Lung (tissue), 11 donors: ENCODE measurements at regions not wholly inside any gene's neighbourhood (a gene's known extent, or its start where the extent isn't known, plus 50 kb on each side); places are given as distances from the start of the nearest gene placed in this dataset.

ENCODE experiments used
- ATAC-seq: fragments of 200-7000 bp; cut with Tn5 transposase; one replicate; pipeline ENCODE4 v1.9.1; 2020; ENCODE audit warnings: moderate number of reproducible peaks; ENCODE audit not compliant: insufficient read depth, low FRiP score
- DNase-seq, 3 donors: peaks; one replicate each; pipeline ENCODE4 v3.0.0-alpha.2; 2013 to 2017
- H3K27ac ChIP-seq, 2 donors: one replicate each; pipeline ENCODE4 v1.5.1; 2013; ENCODE audit warnings: mild to moderate bottlenecking in 2 of 2, moderate library complexity in 2 of 2, control low read depth in 1 of 2, inconsistent platforms in 1 of 2, low read depth in 1 of 2, low read length in 1 of 2
- H3K27me3 ChIP-seq, 3 donors: one replicate each; pipeline ENCODE4 v1.5.1; 2013; ENCODE audit warnings: low read length in 2 of 3; ENCODE audit not compliant: control insufficient read depth in 3 of 3, insufficient read depth in 3 of 3
- H3K36me3 ChIP-seq, 4 donors: one replicate each; pipeline ENCODE4 v1.5.1; 2013; ENCODE audit warnings: low read length in 4 of 4, mild to moderate bottlenecking in 1 of 4, moderate library complexity in 1 of 4; ENCODE audit not compliant: control insufficient read depth in 4 of 4, insufficient read depth in 4 of 4
- H3K4me1 ChIP-seq, 5 donors: one replicate each; pipeline ENCODE4 v1.5.1; 2013; ENCODE audit warnings: low read length in 5 of 5, mild to moderate bottlenecking in 2 of 5, moderate library complexity in 1 of 5; ENCODE audit not compliant: control insufficient read depth in 5 of 5, insufficient read depth in 5 of 5
- H3K4me3 ChIP-seq: one replicate; pipeline ENCODE4 v1.5.1; 2013; ENCODE audit warnings: mild to moderate bottlenecking, control low read depth, moderate library complexity
- H3K9ac ChIP-seq, 2 donors: one replicate each; pipeline ENCODE4 v1.5.1; 2013; ENCODE audit warnings: low read length in 2 of 2, control low read depth in 1 of 2; ENCODE audit not compliant: insufficient read depth in 1 of 2
- H3K9me3 ChIP-seq, 4 donors: one replicate each; pipeline ENCODE4 v1.5.1; 2013; ENCODE audit warnings: low read length in 3 of 4, mild to moderate bottlenecking in 1 of 4, moderate library complexity in 1 of 4; ENCODE audit not compliant: control insufficient read depth in 4 of 4, insufficient read depth in 3 of 4
- CTCF ChIP-seq: IDR thresholded peaks from 2 replicates; pipeline ENCODE4 v1.5.1; 2012; ENCODE audit warnings: mild to moderate bottlenecking; ENCODE audit errors: control extremely low read depth, extremely low read depth
- WGBS, 2 donors: extraction: QIAGEN DNeasy Blood & Tissue Kit; methylation state at CpG; one replicate each; pipeline ENCODE4 v1.1.7; 2013; 5-methylcytosine and 5-hydroxymethylcytosine counted together
- donor health status: control.
- donor health status: control.
- donor health status: Bipolar disorder and iron deficiency.
- donor health status: healthy.
- donor health status: DM: yes; HTN: yes; CAD: no.

DNA sequence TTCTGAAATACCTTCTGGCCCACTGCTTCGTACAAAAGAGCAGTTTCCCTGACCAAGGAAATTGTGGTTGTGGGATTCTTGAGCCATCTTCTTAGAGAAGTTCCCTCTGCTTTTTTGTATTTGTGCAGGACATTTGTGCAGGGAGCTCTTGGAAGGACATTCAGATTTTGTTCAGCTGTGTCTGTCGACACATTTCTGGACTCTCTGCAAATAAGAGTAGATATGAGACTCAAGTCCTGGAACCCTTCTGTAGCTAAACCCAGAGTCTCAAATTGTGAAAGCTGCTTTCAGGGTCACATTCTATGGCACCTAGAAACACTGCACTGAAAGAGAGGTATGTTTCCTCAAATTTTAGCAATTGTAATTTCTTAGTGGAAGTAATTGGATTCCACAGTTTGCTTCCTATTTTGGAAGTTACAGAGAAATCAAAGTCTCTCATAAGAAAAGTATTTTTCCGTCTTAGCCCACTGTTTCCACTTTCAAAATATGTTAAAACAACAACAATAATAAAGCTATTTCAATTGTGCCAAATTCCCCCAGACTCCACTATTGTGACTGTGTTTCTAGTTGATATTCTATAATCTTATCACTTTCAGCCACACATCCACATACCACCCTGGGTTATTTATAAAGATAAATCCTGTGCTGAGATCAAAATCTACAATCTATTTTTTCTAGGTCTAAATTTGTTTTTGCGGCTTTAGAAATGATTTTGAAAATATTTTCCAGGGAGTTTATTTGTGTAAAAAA lies 224.0 kb downstream of the COG6 start:
- no peak overlapping the region for H3K4me3 ChIP-seq
- H3K9ac ChIP-seq = no peak overlapping the region
- H3K36me3 ChIP-seq = no peaks in the 10 kb centered on the region
- peaks cover 0 to 8% (median 4%) of the 10 kb centered on the region in 5 donors for H3K4me1 ChIP-seq
- H3K9me3 ChIP-seq = peaks cover 0 to 6% (median 5%) of the 10 kb centered on the region in 4 donors
- 59 to 69% methylated on average over 4 of the region's 4 CpGs for WGBS, 2 donors
- ATAC-seq = no peak
- peak in 1 of 3 donors; percentile 36 for DNase-seq
- no peak overlapping the region for H3K27ac ChIP-seq
- no peaks in the 10 kb centered on the region for H3K27me3 ChIP-seq
- TF ChIP-seq CTCF = no peak

- no peak for DNase-seq
- Histone ChIP-seq H3K27ac (no peak overlapping the region), H3K9me3 (peaks cover 0 to 6% (median 6%) of the 10 kb centered on the region in 4 donors), H3K9ac (no peak overlapping the region), H3K4me3 (no peak overlapping the region), H3K36me3 (peaks cover 0 to under 1% (median 0%) of the 10 kb centered on the region in 4 donors), H3K4me1 (peaks cover 0 to 4% (median 2%) of the 10 kb centered on the region in 5 donors), H3K27me3 (no peaks in the 10 kb centered on the region)
- TF ChIP-seq CTCF = no peak
- 44 to 60% methylated on average over 2 of the region's 2 CpGs for WGBS, 2 donors
- no peak for ATAC-seq
Observed at GRCh38 chr13:39881383-39881782, 225.9 kb downstream of the COG6 start.

GRCh38 chr13:39881887-39882286 lies 226.4 kb downstream of the COG6 start:
- ATAC-seq (no peak), DNase-seq (no peak)
- no peak for TF ChIP-seq CTCF
- 56 to 61% methylated on average over 1 of the region's 1 CpG for WGBS, 2 donors
- Histone ChIP-seq H3K9me3 (peaks cover 0 to 6% (median 6%) of the 10 kb centered on the region in 4 donors), H3K36me3 (peaks cover 0 to 2% (median 0%) of the 10 kb centered on the region in 4 donors), H3K4me3 (no peak overlapping the region), H3K27me3 (no peaks in the 10 kb centered on the region), H3K9ac (no peak overlapping the region), H3K4me1 (peaks cover 0 to 4% (median 2%) of the 10 kb centered on the region in 5 donors), H3K27ac (no peak overlapping the region)
